ENCODE measurements at regions not wholly inside any gene's neighbourhood (a gene's known extent, or its start where the extent isn't known, plus 50 kb on each side); places are given as distances from the start of the nearest gene placed in this dataset.

DNA sequence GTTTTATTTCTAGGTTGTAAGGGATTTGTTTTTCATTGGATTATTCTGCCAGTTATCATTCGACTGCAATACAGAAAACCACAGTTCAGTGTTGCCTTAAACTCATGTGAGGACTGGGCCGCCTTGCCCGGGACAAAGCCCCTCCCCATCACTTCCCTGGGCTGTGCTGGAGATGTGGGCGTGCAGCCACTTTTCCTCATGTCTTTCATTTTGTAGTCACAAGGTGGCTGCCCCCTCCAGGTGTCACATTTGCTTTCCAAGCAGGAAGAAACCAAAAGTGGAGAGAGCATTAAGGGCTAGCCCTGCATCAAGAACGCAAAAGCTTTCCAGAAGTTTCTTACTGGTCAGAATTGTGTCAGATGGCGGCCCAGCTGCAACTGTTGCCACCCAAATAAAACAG lies 492.5 kb upstream of the ID2 start:
- no peak overlapping the region for H3K9ac ChIP-seq (ENCODE audit: low read length)
- no peaks in the 10 kb centered on the region for H3K36me3 ChIP-seq (ENCODE audit: insufficient read depth, low read length)
- no peaks in the 10 kb centered on the region for H3K9me3 ChIP-seq (ENCODE audit: low read length)
- TF ChIP-seq SMC3 (conservative IDR thresholded peaks at IDR 0.05; ENCODE audit: poor library complexity) (no peak), MXI1 (conservative IDR thresholded peaks at IDR 0.05; ENCODE audit: poor library complexity, severe bottlenecking) (no peak), RAD21 (conservative IDR thresholded peaks at IDR 0.05) (no peak), TAF1 (IDR thresholded peaks at IDR 0.05; ENCODE audit: low read depth) (no peak), EZH2 (IDR thresholded peaks at IDR 0.05; ENCODE audit: borderline replicate concordance, insufficient read depth, low read length, poor library complexity, severe bottlenecking) (no peak), EP300 (conservative IDR thresholded peaks at IDR 0.05; ENCODE audit: poor library complexity, severe bottlenecking) (no peak), POLR2AphosphoS5 (IDR thresholded peaks at IDR 0.05) (no peak)
- TF ChIP-seq, protein P1, sequence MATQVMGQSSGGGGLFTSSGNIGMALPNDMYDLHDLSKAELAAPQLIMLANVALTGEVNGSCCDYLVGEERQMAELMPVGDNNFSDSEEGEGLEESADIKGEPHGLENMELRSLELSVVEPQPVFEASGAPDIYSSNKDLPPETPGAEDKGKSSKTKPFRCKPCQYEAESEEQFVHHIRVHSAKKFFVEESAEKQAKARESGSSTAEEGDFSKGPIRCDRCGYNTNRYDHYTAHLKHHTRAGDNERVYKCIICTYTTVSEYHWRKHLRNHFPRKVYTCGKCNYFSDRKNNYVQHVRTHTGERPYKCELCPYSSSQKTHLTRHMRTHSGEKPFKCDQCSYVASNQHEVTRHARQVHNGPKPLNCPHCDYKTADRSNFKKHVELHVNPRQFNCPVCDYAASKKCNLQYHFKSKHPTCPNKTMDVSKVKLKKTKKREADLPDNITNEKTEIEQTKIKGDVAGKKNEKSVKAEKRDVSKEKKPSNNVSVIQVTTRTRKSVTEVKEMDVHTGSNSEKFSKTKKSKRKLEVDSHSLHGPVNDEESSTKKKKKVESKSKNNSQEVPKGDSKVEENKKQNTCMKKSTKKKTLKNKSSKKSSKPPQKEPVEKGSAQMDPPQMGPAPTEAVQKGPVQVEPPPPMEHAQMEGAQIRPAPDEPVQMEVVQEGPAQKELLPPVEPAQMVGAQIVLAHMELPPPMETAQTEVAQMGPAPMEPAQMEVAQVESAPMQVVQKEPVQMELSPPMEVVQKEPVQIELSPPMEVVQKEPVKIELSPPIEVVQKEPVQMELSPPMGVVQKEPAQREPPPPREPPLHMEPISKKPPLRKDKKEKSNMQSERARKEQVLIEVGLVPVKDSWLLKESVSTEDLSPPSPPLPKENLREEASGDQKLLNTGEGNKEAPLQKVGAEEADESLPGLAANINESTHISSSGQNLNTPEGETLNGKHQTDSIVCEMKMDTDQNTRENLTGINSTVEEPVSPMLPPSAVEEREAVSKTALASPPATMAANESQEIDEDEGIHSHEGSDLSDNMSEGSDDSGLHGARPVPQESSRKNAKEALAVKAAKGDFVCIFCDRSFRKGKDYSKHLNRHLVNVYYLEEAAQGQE (IDR thresholded peaks at IDR 0.05; ENCODE audit: borderline replicate concordance): no peak
- TF ChIP-seq, protein P2, sequence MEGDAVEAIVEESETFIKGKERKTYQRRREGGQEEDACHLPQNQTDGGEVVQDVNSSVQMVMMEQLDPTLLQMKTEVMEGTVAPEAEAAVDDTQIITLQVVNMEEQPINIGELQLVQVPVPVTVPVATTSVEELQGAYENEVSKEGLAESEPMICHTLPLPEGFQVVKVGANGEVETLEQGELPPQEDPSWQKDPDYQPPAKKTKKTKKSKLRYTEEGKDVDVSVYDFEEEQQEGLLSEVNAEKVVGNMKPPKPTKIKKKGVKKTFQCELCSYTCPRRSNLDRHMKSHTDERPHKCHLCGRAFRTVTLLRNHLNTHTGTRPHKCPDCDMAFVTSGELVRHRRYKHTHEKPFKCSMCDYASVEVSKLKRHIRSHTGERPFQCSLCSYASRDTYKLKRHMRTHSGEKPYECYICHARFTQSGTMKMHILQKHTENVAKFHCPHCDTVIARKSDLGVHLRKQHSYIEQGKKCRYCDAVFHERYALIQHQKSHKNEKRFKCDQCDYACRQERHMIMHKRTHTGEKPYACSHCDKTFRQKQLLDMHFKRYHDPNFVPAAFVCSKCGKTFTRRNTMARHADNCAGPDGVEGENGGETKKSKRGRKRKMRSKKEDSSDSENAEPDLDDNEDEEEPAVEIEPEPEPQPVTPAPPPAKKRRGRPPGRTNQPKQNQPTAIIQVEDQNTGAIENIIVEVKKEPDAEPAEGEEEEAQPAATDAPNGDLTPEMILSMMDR (IDR thresholded peaks at IDR 0.05; ENCODE audit: poor library complexity, severe bottlenecking): no peak
- no peaks in the 10 kb centered on the region for H3K9me2 ChIP-seq (ENCODE audit: insufficient read depth, low read length)
- no peaks in the 10 kb centered on the region for H3K27me3 ChIP-seq (ENCODE audit: insufficient read depth, low read depth, low read length)
- H4K20me1 ChIP-seq (ENCODE audit: insufficient read depth): no peaks in the 10 kb centered on the region
- H3K27ac ChIP-seq (ENCODE audit: low read length): no peak overlapping the region
- H3F3A ChIP-seq (ENCODE audit: insufficient read depth, low read length, poor library complexity, severe bottlenecking): no peaks in the 10 kb centered on the region
- H3K4me3 ChIP-seq (ENCODE audit: low read length): no peak overlapping the region
- no peak overlapping the region for H3K4me2 ChIP-seq (ENCODE audit: low read length)
- H3K79me2 ChIP-seq (replicated peaks; ENCODE audit: insufficient read depth, low read length): no peaks in the 10 kb centered on the region
- no peak overlapping the region for H2AFZ ChIP-seq (ENCODE audit: low read depth, low read length)

GRCh38 chr2:8190279-8190678 lies 491.6 kb upstream of the ID2 start:
- Histone ChIP-seq H3K4me2 (ENCODE audit: low read length) (no peak overlapping the region), H3K36me3 (ENCODE audit: insufficient read depth, low read length) (no peaks in the 10 kb centered on the region), H3K9me2 (ENCODE audit: insufficient read depth, low read length) (no peaks in the 10 kb centered on the region), H3K27me3 (ENCODE audit: insufficient read depth, low read depth, low read length) (no peaks in the 10 kb centered on the region), H3K4me3 (ENCODE audit: low read length) (no peak overlapping the region), H3F3A (ENCODE audit: insufficient read depth, low read length, poor library complexity, severe bottlenecking) (no peaks in the 10 kb centered on the region), H3K27ac (ENCODE audit: low read length) (no peak overlapping the region), H3K79me2 (replicated peaks; ENCODE audit: insufficient read depth, low read length) (no peaks in the 10 kb centered on the region), H4K20me1 (ENCODE audit: insufficient read depth) (no peaks in the 10 kb centered on the region), H2AFZ (ENCODE audit: low read depth, low read length) (no peak overlapping the region), H3K9ac (ENCODE audit: low read length) (no peak overlapping the region), H3K9me3 (ENCODE audit: low read length) (no peaks in the 10 kb centered on the region)
- TF ChIP-seq, protein P1 (IDR thresholded peaks at IDR 0.05; ENCODE audit: borderline replicate concordance): no peak
- no peak for TF ChIP-seq EZH2 (IDR thresholded peaks at IDR 0.05; ENCODE audit: borderline replicate concordance, insufficient read depth, low read length, poor library complexity, severe bottlenecking)
- TF ChIP-seq EP300 (conservative IDR thresholded peaks at IDR 0.05; ENCODE audit: poor library complexity, severe bottlenecking): no peak
- no peak for TF ChIP-seq TAF1 (IDR thresholded peaks at IDR 0.05; ENCODE audit: low read depth)
- no peak for TF ChIP-seq POLR2AphosphoS5 (IDR thresholded peaks at IDR 0.05)
- TF ChIP-seq RAD21 (conservative IDR thresholded peaks at IDR 0.05): no peak
- TF ChIP-seq MXI1 (conservative IDR thresholded peaks at IDR 0.05; ENCODE audit: poor library complexity, severe bottlenecking): no peak
- TF ChIP-seq, protein P2 (IDR thresholded peaks at IDR 0.05; ENCODE audit: poor library complexity, severe bottlenecking): no peak
- TF ChIP-seq SMC3 (conservative IDR thresholded peaks at IDR 0.05; ENCODE audit: poor library complexity): no peak

Measured in neural cell (in vitro differentiated cells).